Astrocyte (in vitro differentiated cells and primary cell): ENCODE measurements at regions not wholly inside any gene's neighbourhood (a gene's known extent, or its start where the extent isn't known, plus 50 kb on each side); places are given as distances from the start of the nearest gene placed in this dataset.
A peak's percentile ranks its signal among the peaks of the same experiment; 100 is the strongest.

Source experiments
- DNase-seq: peaks from one replicate; pipeline ENCODE4 v3.0.0-alpha.2; 2010; ENCODE audit warnings: low read depth
- FAIRE-seq: peaks from 2 replicates; lab custom pipeline; 2011; peaks lifted over from hg19 to GRCh38; lab: Jason Lieb, UNC
- H2AFZ ChIP-seq: 2 replicates; pipeline ENCODE4 v1.6.0; 2012; ENCODE audit warnings: low read depth, low read length, inconsistent platforms
- H3K27ac ChIP-seq: 2 replicates; pipeline ENCODE4 v1.5.1; 2011; ENCODE audit warnings: low read depth, low read length, inconsistent platforms
- H3K27me3 ChIP-seq: 2 replicates; pipeline ENCODE4 v1.6.0; 2011; ENCODE audit warnings: low read length, inconsistent platforms; ENCODE audit not compliant: insufficient read depth
- H3K36me3 ChIP-seq: 2 replicates; pipeline ENCODE4 v1.5.1; 2011; ENCODE audit warnings: low read length, inconsistent platforms; ENCODE audit not compliant: insufficient read depth
- H3K4me1 ChIP-seq: 2 replicates; pipeline ENCODE4 v1.5.1; 2011; ENCODE audit warnings: low read length, inconsistent platforms; ENCODE audit not compliant: insufficient read depth
- H3K4me2 ChIP-seq: 2 replicates; pipeline ENCODE4 v1.6.0; 2012; ENCODE audit warnings: low read length, inconsistent platforms
- H3K4me3 ChIP-seq: 2 replicates; pipeline ENCODE4 v1.5.1; 2011; ENCODE audit warnings: low read depth, mild to moderate bottlenecking, low read length, inconsistent platforms; ENCODE audit not compliant: insufficient read depth
- H3K79me2 ChIP-seq: 2 replicates; pipeline ENCODE4 v1.6.0; 2012; ENCODE audit warnings: mild to moderate bottlenecking, low read length, inconsistent platforms; ENCODE audit not compliant: insufficient read depth
- H3K9ac ChIP-seq: 2 replicates; pipeline ENCODE4 v1.6.0; 2012; ENCODE audit warnings: mild to moderate bottlenecking, low read length, inconsistent platforms
- H3K9me3 ChIP-seq: 2 replicates; pipeline ENCODE4 v1.5.1; 2012; ENCODE audit warnings: low read depth, mild to moderate bottlenecking, low read length, inconsistent platforms; ENCODE audit not compliant: insufficient read depth
- H4K20me1 ChIP-seq: 2 replicates; pipeline ENCODE4 v1.6.0; 2012; ENCODE audit warnings: low read length, inconsistent platforms; ENCODE audit not compliant: insufficient read depth
- H3K27ac Mint-ChIP-seq: one replicate; pipeline ENCODE4 v1.8.0; 2021; ENCODE audit warnings: mild to moderate bottlenecking, mixed read lengths; ENCODE audit not compliant: unreplicated experiment
- H3K27me3 Mint-ChIP-seq: one replicate; pipeline ENCODE4 v1.8.0; 2021; ENCODE audit warnings: low read depth, mixed read lengths; ENCODE audit not compliant: unreplicated experiment
- H3K36me3 Mint-ChIP-seq: one replicate; pipeline ENCODE4 v1.8.0; 2021; ENCODE audit warnings: low read depth, mixed read lengths; ENCODE audit not compliant: unreplicated experiment
- H3K4me1 Mint-ChIP-seq: one replicate; pipeline ENCODE4 v1.8.0; 2021; ENCODE audit warnings: low read depth, mixed read lengths; ENCODE audit not compliant: unreplicated experiment
- H3K4me3 Mint-ChIP-seq: one replicate; pipeline ENCODE4 v1.8.0; 2021; ENCODE audit warnings: mild to moderate bottlenecking, moderate library complexity, mixed read lengths; ENCODE audit not compliant: unreplicated experiment
- H3K9me3 Mint-ChIP-seq: one replicate; pipeline ENCODE4 v1.8.0; 2021; ENCODE audit warnings: mild to moderate bottlenecking, mixed read lengths; ENCODE audit not compliant: unreplicated experiment
- EZH2 ChIP-seq: IDR thresholded peaks from 2 replicates; pipeline ENCODE4 v1.6.1; 2012; ENCODE audit warnings: mild to moderate bottlenecking, low read length, inconsistent platforms; ENCODE audit not compliant: insufficient read depth
- TF ChIP-seq, protein P1 (sequence below): IDR thresholded peaks from 2 replicates; pipeline ENCODE4 v1.5.1; 2011; ENCODE audit warnings: low read depth, mild to moderate bottlenecking, inconsistent platforms, low read length, moderate library complexity; ENCODE audit not compliant: insufficient read depth

DNA sequence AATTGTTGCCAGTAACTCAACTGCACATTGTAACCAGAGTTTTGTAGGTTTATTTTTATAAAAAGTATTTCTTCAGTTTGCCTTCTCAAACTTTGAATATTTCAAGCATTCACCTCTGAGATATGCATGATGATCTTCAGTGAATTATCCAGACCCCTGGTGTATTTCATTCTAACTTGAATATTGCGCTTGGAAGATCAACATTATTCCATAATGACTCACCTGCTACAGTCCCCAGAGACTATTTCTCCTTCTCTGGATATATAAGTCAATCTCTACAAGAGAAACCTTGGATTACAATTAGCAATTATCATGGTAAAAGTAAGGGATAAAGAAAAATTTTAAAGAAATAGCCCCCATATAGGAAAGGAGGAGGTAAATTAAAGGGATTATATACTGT, 1041.0 kb downstream of the TLE1 start:
- no peaks in the 10 kb centered on the region for H4K20me1 ChIP-seq
- Mint-ChIP-seq H3K4me3 (no peak overlapping the region), H3K4me1 (peaks cover 37% of the 10 kb centered on the region), H3K9me3 (no peaks in the 10 kb centered on the region), H3K36me3 (no peaks in the 10 kb centered on the region), H3K27me3 (no peaks in the 10 kb centered on the region), H3K27ac (peak overlapping the region; percentile 94)
- FAIRE-seq (no peak), DNase-seq (peak; percentile 80)
- no peak overlapping the region for H2AFZ ChIP-seq
- H3K4me3 ChIP-seq = no peak overlapping the region
- H3K9ac ChIP-seq = peak overlapping the region; percentile 50
- H3K4me2 ChIP-seq = peak overlapping the region; percentile 62
- peak overlapping the region; percentile 78 for H3K27ac ChIP-seq
- H3K27me3 ChIP-seq = no peaks in the 10 kb centered on the region
- H3K4me1 ChIP-seq = peaks cover 24% of the 10 kb centered on the region
- no peaks in the 10 kb centered on the region for H3K79me2 ChIP-seq
- TF ChIP-seq, protein P1, sequence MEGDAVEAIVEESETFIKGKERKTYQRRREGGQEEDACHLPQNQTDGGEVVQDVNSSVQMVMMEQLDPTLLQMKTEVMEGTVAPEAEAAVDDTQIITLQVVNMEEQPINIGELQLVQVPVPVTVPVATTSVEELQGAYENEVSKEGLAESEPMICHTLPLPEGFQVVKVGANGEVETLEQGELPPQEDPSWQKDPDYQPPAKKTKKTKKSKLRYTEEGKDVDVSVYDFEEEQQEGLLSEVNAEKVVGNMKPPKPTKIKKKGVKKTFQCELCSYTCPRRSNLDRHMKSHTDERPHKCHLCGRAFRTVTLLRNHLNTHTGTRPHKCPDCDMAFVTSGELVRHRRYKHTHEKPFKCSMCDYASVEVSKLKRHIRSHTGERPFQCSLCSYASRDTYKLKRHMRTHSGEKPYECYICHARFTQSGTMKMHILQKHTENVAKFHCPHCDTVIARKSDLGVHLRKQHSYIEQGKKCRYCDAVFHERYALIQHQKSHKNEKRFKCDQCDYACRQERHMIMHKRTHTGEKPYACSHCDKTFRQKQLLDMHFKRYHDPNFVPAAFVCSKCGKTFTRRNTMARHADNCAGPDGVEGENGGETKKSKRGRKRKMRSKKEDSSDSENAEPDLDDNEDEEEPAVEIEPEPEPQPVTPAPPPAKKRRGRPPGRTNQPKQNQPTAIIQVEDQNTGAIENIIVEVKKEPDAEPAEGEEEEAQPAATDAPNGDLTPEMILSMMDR = no peak
- no peak for TF ChIP-seq EZH2
- H3K36me3 ChIP-seq = no peaks in the 10 kb centered on the region
- no peaks in the 10 kb centered on the region for H3K9me3 ChIP-seq

DNA sequence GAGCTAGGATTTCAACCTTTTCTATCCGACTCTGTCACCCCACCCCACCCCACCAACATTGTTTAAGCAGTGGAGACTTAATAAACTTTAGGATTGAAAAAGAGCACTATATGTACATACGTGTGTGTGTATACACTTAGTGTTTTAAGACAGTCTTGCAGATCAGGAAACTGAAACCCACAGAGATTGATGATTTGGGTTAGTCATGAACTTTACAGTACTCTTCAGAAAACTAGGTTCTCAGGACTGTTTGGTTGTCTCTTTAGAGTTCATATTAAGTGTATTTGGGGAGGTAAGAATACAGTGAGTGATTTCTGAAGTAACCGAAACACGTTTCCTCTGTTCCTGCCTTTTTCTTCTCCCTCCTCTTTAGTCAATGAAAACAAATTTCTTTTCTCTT, 1043.1 kb downstream of the TLE1 start:
- no peak overlapping the region for H3K4me3 Mint-ChIP-seq
- no peaks in the 10 kb centered on the region for H3K9me3 ChIP-seq
- no peaks in the 10 kb centered on the region for H3K36me3 Mint-ChIP-seq
- no peaks in the 10 kb centered on the region for H3K79me2 ChIP-seq
- H4K20me1 ChIP-seq = no peaks in the 10 kb centered on the region
- H3K9me3 Mint-ChIP-seq = peaks cover 2% of the 10 kb centered on the region
- H3K4me1 ChIP-seq = peaks cover 18% of the 10 kb centered on the region
- no peak overlapping the region for H2AFZ ChIP-seq
- no peak overlapping the region for H3K27ac ChIP-seq
- H3K4me3 ChIP-seq = no peak overlapping the region
- TF ChIP-seq EZH2 = no peak
- TF ChIP-seq, protein P1 = no peak
- no peaks in the 10 kb centered on the region for H3K36me3 ChIP-seq
- no peak overlapping the region for H3K9ac ChIP-seq
- no peak for DNase-seq
- H3K27me3 ChIP-seq = no peaks in the 10 kb centered on the region
- H3K4me1 Mint-ChIP-seq = peaks cover 33% of the 10 kb centered on the region
- no peak overlapping the region for H3K27ac Mint-ChIP-seq
- H3K27me3 Mint-ChIP-seq = no peaks in the 10 kb centered on the region
- FAIRE-seq = no peak
- no peak overlapping the region for H3K4me2 ChIP-seq

DNA sequence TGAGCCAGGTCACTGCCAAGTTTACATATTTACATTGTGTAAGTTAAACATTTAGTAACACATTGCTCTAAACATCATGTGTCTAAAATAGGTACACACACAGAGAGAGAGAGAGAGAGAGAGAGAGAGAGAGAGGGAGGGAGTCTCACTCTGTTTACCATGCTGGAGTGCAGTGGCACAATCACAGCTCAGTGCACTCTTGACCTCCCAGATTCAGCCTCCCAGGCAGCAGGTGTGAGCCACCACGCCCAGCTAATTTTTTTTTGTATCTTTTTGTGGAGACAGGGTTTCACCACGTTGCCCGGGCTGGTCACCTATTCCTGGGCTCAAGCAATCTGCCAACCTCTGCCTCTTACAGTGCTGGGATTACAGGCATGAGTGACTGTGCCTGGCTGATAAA, 1045.3 kb downstream of the TLE1 start:
- FAIRE-seq (no peak), DNase-seq (no peak)
- H3K27ac ChIP-seq = no peak overlapping the region
- no peaks in the 10 kb centered on the region for H3K79me2 ChIP-seq
- H3K27me3 ChIP-seq = no peaks in the 10 kb centered on the region
- peaks cover 2% of the 10 kb centered on the region for H3K9me3 Mint-ChIP-seq
- H3K9ac ChIP-seq = no peak overlapping the region
- TF ChIP-seq, protein P1 = no peak
- TF ChIP-seq EZH2 = no peak
- H3K36me3 Mint-ChIP-seq = no peaks in the 10 kb centered on the region
- H3K36me3 ChIP-seq = no peaks in the 10 kb centered on the region
- H3K4me3 ChIP-seq = no peak overlapping the region
- no peak overlapping the region for H3K4me2 ChIP-seq
- no peaks in the 10 kb centered on the region for H3K9me3 ChIP-seq
- no peak overlapping the region for H3K4me3 Mint-ChIP-seq
- peaks cover 15% of the 10 kb centered on the region for H3K4me1 Mint-ChIP-seq
- peaks cover 6% of the 10 kb centered on the region for H3K4me1 ChIP-seq
- H3K27me3 Mint-ChIP-seq = no peaks in the 10 kb centered on the region
- H4K20me1 ChIP-seq = no peaks in the 10 kb centered on the region
- H3K27ac Mint-ChIP-seq = no peak overlapping the region
- no peak overlapping the region for H2AFZ ChIP-seq
